IPS DF 6.9 (cell line): ENCODE measurements at regions not wholly inside any gene's neighbourhood (a gene's known extent, or its start where the extent isn't known, plus 50 kb on each side); places are given as distances from the start of the nearest gene placed in this dataset.
A peak's percentile ranks its signal among the peaks of the same experiment; 100 is the strongest.
"Not testable (repeated sequence)": the region's sequence is repeated elsewhere in the genome, so short reads cannot be mapped to it uniquely, and the experiment has no call there.

Source experiments
- DNase-seq: peaks from one replicate; pipeline ENCODE4 v3.0.0-alpha.2; 2013; ENCODE audit warnings: low read depth, low spot score
- H3K27ac ChIP-seq: one replicate; pipeline ENCODE4 v1.5.1; 2013; ENCODE audit warnings: low read length, control low read depth
- H3K27me3 ChIP-seq: 2 replicates; pipeline ENCODE4 v1.6.1; 2013; ENCODE audit warnings: mild to moderate bottlenecking, low read length; ENCODE audit not compliant: control insufficient read depth, insufficient read depth
- H3K36me3 ChIP-seq: 2 replicates; pipeline ENCODE4 v1.6.1; 2013; ENCODE audit warnings: low read length; ENCODE audit not compliant: control insufficient read depth, insufficient read depth
- H3K4me1 ChIP-seq: 2 replicates; pipeline ENCODE4 v1.6.1; 2013; ENCODE audit warnings: low read length; ENCODE audit not compliant: control insufficient read depth, insufficient read depth
- H3K4me3 ChIP-seq: 2 replicates; pipeline ENCODE4 v1.5.1; 2013; ENCODE audit warnings: mild to moderate bottlenecking, low read length
- H3K9me3 ChIP-seq: 2 replicates; pipeline ENCODE4 v1.6.1; 2013; ENCODE audit warnings: low read length, inconsistent platforms; ENCODE audit not compliant: control insufficient read depth, insufficient read depth
- WGBS: extraction: QIAGEN DNeasy Blood & Tissue Kit; methylation state at CpG from one replicate; pipeline ENCODE4 v1.1.7; 2013; ENCODE audit warnings: mixed read lengths, missing lambda C conversion rate; ENCODE audit not compliant: insufficient read length, insufficient coverage; 5-methylcytosine and 5-hydroxymethylcytosine counted together

DNA sequence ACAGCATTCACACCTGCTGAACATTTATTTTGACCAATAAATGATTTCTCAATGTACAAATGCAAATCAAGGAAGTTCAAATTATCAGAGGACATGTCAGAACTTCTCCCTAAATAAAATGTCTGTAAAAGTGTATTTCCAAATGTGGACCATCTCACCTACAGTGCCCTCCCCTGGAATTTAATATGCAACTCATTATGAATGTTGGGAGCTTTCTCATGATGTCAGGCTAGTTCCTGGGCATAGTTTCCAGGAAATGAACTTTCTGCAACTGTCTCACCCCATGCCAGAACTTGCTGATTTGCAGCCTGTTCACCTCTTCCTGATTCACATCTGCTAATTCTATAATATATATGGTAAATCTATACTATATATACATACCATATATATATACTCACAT lies 408.5 kb upstream of the USP9Y start:
- no peaks in the 10 kb centered on the region for H3K4me1 ChIP-seq
- DNase-seq, result no peak
- H3K36me3 ChIP-seq, result no peaks in the 10 kb centered on the region
- H3K4me3 ChIP-seq, result no peak overlapping the region
- no peak overlapping the region for H3K27ac ChIP-seq
- H3K27me3 ChIP-seq, result no peaks in the 10 kb centered on the region
- no peaks in the 10 kb centered on the region; the same call in 1 of the 2 replicates for H3K9me3 ChIP-seq

DNA sequence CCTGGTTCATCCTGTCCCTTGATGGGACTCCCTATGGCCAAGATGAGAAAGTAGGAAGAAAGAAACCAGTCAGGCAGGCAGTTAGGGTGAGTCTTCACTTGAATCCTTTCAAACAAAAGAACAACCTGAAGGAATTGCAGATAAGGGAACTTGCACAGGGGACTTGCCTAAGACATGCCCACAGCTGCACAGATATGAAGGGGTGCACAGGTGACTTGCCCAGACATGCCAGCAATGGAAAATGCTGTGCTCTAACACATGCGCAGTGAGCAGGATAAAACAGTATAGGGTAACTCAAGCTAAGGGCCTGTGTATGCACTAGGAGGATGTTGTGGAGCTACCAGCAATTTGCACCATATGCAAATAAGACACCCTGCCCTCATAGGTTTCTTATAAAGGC lies 404.6 kb upstream of the USP9Y start:
- no CpG with 5 or more reads among the region's 1 CpG for WGBS
- no peaks in the 10 kb centered on the region for H3K27me3 ChIP-seq
- H3K4me1 ChIP-seq, result no peaks in the 10 kb centered on the region
- H3K9me3 ChIP-seq, result no peaks in the 10 kb centered on the region
- no peaks in the 10 kb centered on the region for H3K36me3 ChIP-seq
- H3K4me3 ChIP-seq, result no peak overlapping the region
- H3K27ac ChIP-seq, result no peak overlapping the region
- no peak for DNase-seq

DNA sequence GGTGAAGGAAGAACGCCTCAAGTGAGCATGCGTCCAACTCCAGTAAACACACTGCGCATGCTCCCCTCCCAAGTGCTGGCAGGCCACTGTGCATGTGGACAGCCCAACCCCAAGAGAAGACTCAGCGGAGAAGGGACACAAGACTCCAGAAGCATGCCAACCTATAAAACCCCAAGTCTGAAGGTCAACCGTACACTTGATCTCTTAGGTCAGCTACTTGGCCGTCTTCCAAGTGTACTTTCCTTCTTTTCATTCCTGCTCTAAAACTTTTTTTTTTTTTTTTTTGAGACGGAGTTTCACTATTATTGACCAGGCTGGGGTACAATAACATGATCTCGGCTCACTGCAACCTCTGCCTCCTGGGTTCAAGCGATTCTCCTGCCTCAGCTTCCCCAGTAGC lies 401.2 kb upstream of the USP9Y start:
- H3K9me3 ChIP-seq, DNase-seq, H3K4me3 ChIP-seq, H3K27me3 ChIP-seq, H3K4me1 ChIP-seq, H3K36me3 ChIP-seq, H3K27ac ChIP-seq: not testable (repeated sequence)
- no CpG with 5 or more reads among the region's 9 CpGs for WGBS

DNA sequence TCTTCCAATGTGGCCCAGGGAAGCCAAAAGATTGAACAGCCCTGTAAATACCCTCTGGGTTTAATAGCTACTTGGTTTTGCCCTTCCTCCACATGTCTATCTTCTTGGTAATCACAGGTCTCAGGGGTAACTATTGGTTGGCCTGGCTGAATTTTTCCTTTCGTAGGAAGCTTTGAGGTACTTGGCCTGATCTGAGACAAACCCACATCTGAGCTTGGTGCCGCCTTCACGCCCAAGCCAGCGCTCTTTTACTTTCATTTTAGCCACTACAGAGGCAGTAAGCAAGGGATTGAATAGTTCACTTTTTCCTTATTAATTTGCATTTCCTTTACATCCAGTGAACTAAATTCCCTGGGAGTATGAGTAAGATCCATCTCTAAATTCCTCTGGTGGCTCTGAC lies 397.6 kb upstream of the USP9Y start:
- Histone ChIP-seq H3K27me3 (no peaks in the 10 kb centered on the region), H3K4me1 (no peaks in the 10 kb centered on the region), H3K27ac (no peak overlapping the region), H3K9me3 (no peaks in the 10 kb centered on the region), H3K4me3 (no peak overlapping the region), H3K36me3 (no peaks in the 10 kb centered on the region)
- no CpG with 5 or more reads among the region's 4 CpGs for WGBS
- DNase-seq, result no peak

DNA sequence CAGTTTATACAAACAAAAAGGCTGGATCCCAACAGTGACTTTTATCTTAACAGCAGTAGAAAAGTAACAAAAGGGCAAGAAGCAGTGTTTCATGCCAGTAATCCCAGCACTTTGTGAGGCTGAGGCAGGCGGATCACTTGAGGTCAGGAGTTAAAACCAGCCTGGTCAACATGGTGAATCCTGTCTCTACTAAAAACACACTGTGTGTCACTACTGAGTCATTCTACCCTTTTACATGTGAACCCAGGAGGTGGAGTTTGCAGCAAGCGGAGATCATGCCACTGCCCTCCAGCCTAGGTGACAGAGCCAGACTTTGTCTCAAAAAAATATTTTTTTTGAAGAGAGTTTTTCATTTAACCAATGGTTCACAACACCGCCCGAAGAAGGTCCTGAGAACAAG lies 395.6 kb upstream of the USP9Y start:
- no peaks in the 10 kb centered on the region for H3K4me1 ChIP-seq
- H3K27ac ChIP-seq, result no peak overlapping the region
- H3K36me3 ChIP-seq, result no peaks in the 10 kb centered on the region
- no peaks in the 10 kb centered on the region for H3K9me3 ChIP-seq
- DNase-seq, result no peak
- no peaks in the 10 kb centered on the region for H3K27me3 ChIP-seq
- no CpG with 5 or more reads among the region's 4 CpGs for WGBS
- no peak overlapping the region for H3K4me3 ChIP-seq

DNA sequence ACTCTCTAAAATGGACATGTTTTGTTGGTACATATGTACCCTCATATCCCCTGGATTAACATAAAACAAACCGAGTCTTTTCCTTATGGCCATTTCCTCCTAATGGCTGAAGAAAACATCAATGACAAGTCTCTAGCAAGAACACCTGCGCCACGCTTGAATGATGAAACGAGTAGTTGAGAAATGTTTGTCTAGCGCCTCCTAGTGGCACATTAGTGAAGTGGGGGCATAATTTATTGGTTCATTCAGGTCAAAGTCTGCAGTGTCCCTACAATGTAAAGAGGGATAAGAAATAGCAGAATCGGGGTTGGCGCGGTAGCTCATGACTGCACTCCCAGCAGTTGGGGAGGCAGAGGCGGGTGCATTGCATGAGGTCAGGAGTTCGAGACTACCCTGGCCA lies 391.8 kb upstream of the USP9Y start:
- Histone ChIP-seq H3K36me3 (no peaks in the 10 kb centered on the region), H3K9me3 (no peaks in the 10 kb centered on the region), H3K4me1 (no peaks in the 10 kb centered on the region), H3K27me3 (no peaks in the 10 kb centered on the region), H3K4me3 (no peak overlapping the region), H3K27ac (no peak overlapping the region)
- peak; percentile 29 for DNase-seq
- WGBS, result no CpG with 5 or more reads among the region's 10 CpGs

DNA sequence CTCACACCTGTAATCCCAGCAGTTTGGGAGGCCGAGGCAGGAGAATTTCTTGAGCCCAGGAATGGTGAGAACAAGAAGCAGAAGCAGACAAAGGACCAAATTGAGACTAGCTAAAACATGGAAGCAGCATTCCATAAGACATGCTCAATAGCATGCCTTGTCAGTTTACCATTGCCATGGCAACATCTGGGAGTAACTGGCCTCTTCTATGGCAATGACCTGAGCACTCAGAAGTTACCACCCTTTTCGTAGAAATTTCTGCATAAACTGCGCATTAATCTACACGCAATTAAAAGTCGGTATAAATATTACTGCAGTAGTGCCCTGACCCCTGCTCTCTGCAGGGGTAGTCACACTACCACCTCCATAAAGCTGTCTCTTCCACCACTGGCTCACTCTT lies 390.2 kb upstream of the USP9Y start:
- Histone ChIP-seq H3K9me3 (no peaks in the 10 kb centered on the region), H3K4me3 (no peak overlapping the region), H3K36me3 (no peaks in the 10 kb centered on the region), H3K4me1 (no peaks in the 10 kb centered on the region), H3K27me3 (no peaks in the 10 kb centered on the region), H3K27ac (no peak overlapping the region)
- DNase-seq, result no peak
- WGBS, result no CpG with 5 or more reads among the region's 5 CpGs

DNA sequence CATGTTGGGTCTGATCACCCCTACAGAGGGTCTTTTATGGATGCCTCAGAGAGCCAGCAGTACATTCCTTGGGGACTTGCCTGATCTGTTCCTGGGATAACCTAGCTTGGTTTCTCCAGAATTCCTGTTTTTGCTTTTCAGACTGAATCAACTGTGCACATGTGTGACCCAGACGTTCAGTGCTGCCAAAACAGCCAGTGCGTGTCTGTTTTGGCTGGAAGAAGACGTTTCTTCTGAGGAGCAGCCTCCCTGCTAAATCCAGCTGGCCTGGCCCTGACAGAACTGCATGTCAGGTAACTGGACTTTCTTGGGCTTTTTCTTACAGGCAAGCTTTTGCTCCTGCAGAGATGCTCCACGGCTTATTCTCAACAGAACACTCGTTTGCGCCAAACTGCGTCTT lies 373.3 kb upstream of the USP9Y start:
- Histone ChIP-seq H3K27me3 (no peaks in the 10 kb centered on the region), H3K36me3 (no peaks in the 10 kb centered on the region), H3K9me3 (no peaks in the 10 kb centered on the region; the same call in 1 of the 2 replicates), H3K4me3 (no peak overlapping the region), H3K4me1 (no peaks in the 10 kb centered on the region), H3K27ac (no peak overlapping the region)
- DNase-seq, result no peak
- no CpG with 5 or more reads among the region's 7 CpGs for whole genome bisulfite sequencing

DNA sequence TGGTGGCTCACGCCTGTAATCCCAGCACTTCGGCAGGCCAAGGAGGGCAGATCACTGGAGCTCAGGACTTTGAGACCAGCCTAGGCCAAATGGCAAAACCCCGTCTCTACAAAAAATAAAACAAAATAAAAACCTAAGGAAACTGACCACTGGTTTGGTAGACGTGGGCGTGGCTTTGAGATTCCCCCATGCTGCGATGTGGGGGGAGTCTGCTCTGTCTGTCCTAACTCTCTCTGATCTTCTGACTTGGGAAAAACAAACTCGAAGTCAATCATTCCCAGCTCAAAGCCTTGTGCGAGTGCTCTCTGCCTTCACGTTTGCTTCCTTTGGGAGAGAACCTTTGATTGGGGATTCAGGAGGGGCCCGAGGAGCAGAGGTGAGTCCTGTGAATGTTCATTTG lies 369.1 kb upstream of the USP9Y start:
- no CpG with 5 or more reads among the region's 10 CpGs for WGBS
- H3K27me3 ChIP-seq, H3K4me1 ChIP-seq, H3K9me3 ChIP-seq, DNase-seq, H3K27ac ChIP-seq, H3K4me3 ChIP-seq, H3K36me3 ChIP-seq: not testable (repeated sequence)

DNA sequence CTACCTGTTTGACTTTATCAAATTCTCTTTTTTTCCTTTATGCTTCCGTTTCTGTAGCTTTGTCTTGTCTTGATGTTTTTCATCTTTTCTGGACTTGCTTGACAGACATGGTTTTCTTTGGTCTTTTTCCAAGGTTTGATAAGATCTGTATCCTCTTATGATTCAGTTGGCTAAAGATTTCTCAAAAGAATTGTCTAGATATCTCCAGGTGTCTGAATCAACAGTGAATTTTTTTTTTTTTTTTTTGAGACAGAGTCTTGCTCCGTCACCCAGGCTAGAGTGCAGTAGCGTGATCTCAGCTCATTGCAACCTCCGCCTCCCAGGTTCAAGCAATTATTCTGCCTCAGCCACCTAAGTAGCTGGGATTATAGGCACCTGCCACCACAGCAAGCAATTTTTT lies 357.8 kb upstream of the USP9Y start:
- no peak for DNase-seq
- WGBS, result no CpG with 5 or more reads among the region's 4 CpGs

DNA sequence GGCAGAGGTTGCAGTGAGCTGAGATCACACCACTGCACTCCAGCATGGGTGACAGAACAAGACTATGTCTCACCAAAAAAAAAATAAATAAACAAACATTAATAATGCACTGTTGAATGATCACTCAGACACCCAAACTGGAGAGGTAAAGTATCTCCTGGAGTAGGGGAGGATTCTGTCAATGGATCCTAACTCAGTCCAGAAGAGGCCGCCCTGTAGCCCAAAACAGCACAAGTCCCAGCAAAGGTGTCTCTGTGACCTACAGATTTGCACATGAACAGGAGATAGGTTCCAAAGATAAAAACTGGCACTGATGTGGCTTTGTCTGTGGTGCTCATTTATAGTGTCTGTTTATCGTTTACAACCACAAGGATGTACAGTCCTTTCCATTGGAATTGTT lies 352.9 kb upstream of the USP9Y start:
- H3K9me3 ChIP-seq, result no peaks in the 10 kb centered on the region
- WGBS, result no CpG with 5 or more reads among the region's 2 CpGs
- no peak for DNase-seq
- no peak overlapping the region for H3K27ac ChIP-seq
- no peak overlapping the region for H3K4me3 ChIP-seq
- no peaks in the 10 kb centered on the region for H3K4me1 ChIP-seq
- H3K27me3 ChIP-seq, result no peaks in the 10 kb centered on the region
- H3K36me3 ChIP-seq, result no peaks in the 10 kb centered on the region

More for the DNA sequence above, 357.8 kb upstream of the USP9Y start:
- Histone ChIP-seq H3K4me3 (no peak overlapping the region), H3K4me1 (no peaks in the 10 kb centered on the region), H3K36me3 (no peaks in the 10 kb centered on the region), H3K27ac (no peak overlapping the region), H3K27me3 (no peaks in the 10 kb centered on the region), H3K9me3 (no peaks in the 10 kb centered on the region)
